ENCODE measurements at regions not wholly inside any gene's neighbourhood (a gene's known extent, or its start where the extent isn't known, plus 50 kb on each side); places are given as distances from the start of the nearest gene placed in this dataset.
"Not testable (repeated sequence)": the region's sequence is repeated elsewhere in the genome, so short reads cannot be mapped to it uniquely, and the experiment has no call there.

DNA sequence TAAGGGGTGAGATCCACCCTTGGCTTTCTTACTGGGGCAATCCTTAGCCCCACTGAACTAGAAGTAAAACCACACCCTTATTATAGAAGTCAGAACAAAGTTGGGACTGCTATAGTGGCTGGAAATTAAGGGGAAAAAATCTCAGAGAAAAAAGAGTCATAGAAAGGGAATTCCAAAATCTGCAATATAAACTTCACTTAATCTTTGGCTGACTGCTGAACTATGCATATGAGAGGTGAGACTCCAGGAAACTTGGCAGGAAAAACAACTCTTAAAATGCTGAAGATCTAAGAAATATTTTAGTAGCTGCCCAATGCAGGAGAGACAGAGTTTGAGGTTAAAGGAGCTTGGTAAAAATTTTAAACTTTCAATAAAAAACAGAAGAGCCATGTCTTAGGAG is 201.8 kb upstream of the FN1 start:
- no peak overlapping the region for H3K4me3 ChIP-seq (ENCODE audit: low read depth, low read length)
- TF ChIP-seq, protein P1, sequence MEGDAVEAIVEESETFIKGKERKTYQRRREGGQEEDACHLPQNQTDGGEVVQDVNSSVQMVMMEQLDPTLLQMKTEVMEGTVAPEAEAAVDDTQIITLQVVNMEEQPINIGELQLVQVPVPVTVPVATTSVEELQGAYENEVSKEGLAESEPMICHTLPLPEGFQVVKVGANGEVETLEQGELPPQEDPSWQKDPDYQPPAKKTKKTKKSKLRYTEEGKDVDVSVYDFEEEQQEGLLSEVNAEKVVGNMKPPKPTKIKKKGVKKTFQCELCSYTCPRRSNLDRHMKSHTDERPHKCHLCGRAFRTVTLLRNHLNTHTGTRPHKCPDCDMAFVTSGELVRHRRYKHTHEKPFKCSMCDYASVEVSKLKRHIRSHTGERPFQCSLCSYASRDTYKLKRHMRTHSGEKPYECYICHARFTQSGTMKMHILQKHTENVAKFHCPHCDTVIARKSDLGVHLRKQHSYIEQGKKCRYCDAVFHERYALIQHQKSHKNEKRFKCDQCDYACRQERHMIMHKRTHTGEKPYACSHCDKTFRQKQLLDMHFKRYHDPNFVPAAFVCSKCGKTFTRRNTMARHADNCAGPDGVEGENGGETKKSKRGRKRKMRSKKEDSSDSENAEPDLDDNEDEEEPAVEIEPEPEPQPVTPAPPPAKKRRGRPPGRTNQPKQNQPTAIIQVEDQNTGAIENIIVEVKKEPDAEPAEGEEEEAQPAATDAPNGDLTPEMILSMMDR (IDR thresholded peaks at IDR 0.05; ENCODE audit: borderline replicate concordance, insufficient read depth, low read depth, low read length) = no peak

DNA sequence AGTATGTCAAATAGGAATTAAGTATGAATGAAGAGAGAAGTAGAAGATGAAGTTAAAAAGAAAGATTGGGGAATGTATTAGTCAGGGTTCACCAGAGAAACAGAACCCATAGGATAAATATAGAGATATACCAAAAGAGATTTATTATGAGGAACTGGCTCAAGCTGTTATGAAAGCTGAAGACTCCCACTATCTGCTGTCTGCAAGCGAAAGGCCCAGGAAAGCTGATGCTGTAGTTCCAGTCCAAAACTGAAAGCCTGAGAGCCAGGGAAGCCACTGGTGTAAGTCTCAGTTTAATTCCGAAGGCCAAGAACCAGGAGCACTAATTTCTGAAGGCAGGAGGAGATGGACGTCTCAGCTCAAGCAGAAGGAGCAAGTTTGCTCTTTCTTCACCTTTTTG is 200.9 kb upstream of the FN1 start:
- TF ChIP-seq, protein P1 (IDR thresholded peaks at IDR 0.05; ENCODE audit: borderline replicate concordance, insufficient read depth, low read depth, low read length) = no peak
- no peak overlapping the region for H3K4me3 ChIP-seq (ENCODE audit: low read depth, low read length)

DNA sequence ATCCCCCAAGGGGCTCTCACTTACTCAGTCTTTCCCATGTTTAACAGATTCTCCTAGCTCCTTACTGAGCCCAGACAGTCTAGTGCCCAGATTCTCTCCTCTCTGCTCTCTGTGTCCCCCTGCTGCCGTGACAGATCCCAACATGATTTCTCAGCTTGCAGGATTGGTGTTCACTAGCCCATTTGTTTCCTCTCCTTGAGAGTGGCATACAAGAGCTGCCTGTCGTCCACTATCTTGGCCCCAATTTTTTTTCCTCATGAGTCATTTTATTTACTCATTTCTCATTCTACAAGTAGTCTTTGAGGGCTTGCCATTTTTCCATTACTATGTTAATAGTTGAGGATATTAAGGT is 199.9 kb upstream of the FN1 start:
- no peak overlapping the region for H3K4me3 ChIP-seq (ENCODE audit: low read depth, low read length)
- TF ChIP-seq, protein P1 (IDR thresholded peaks at IDR 0.05; ENCODE audit: borderline replicate concordance, insufficient read depth, low read depth, low read length) = no peak

DNA sequence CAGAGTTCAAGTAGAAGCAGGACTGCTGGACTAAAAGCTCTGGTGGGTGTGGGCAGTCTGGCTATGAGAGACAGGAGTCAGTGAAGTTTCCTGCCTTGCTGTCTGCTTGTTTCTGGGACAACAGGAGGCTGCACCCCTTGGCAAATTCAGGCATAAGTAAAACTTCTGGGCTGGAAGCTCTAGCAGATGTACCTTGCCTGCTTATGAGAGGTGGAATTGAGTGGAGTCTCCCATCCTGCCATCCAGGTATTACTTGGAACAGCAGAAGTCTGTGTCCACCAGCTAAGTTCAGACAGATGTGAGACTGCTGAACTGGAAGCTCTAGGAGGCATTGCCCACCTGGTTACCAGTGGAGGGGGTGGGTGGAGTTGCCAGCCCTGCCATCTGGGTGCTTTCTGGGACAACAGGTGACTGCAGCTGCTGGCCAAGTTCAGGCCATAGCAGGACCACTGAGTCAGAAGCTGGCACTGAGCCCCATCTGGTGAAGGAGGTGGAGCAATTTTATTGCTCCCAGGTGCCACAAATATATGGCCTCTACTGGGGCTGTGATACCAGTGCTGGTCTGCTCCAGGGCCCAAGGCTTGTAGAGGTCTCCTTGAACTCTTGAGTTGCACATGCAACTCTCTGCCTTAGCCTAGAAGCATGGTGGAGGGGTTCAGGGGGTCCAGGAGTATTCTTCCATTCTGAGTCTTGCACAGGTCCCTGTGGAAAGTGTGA is 199.4 kb upstream of the FN1 start:
- H3K4me3 ChIP-seq (ENCODE audit: low read depth, low read length) = no peak overlapping the region
- TF ChIP-seq, protein P1 (IDR thresholded peaks at IDR 0.05; ENCODE audit: borderline replicate concordance, insufficient read depth, low read depth, low read length) = no peak

DNA sequence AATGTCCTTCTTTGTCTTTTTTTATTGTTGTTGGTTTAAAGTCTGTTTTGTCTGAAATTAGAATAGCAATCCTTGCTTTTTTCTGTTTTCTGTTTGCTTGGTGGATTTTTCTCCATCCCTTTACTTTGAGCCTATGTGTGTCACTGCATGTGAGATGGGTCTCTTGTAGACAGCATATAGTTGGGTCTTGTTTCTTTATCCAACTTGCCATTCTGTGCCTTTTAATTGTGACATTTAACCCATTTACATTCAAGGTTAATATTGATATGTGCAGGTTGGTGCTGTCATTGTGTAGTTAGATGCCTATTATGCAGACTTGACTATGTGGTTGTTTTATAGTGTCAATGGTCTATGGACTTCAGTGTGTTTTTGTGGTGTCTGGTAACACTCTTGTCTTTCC is 197.5 kb upstream of the FN1 start:
- TF ChIP-seq, protein P1 (IDR thresholded peaks at IDR 0.05; ENCODE audit: borderline replicate concordance, insufficient read depth, low read depth, low read length) = no peak

DNA sequence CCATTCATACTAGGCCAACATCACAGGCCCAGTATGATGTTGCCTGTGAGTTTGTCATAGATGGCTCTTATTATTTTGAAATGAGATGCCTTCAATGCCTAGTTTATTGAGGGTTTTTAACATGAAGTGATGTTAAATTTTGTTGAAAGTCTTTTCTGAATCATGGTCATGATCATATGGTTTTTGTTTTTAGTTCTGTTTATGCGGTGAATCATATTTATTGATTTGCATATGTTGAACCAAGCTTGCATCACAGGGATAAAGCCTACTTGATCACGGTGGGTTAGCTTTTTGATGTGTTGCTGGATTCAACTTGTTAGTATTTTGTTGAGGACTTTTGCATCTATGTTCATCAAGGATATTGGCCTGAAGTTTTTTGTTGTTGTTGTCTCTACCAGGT is 195.8 kb upstream of the FN1 start:
- TF ChIP-seq, protein P1 (IDR thresholded peaks at IDR 0.05; ENCODE audit: borderline replicate concordance, insufficient read depth, low read depth, low read length) = no peak
- no peak overlapping the region for H3K4me3 ChIP-seq (ENCODE audit: low read depth, low read length)

More for the DNA sequence above, 197.5 kb upstream of the FN1 start:
- H3K4me3 ChIP-seq (ENCODE audit: low read depth, low read length) = no peak overlapping the region

DNA sequence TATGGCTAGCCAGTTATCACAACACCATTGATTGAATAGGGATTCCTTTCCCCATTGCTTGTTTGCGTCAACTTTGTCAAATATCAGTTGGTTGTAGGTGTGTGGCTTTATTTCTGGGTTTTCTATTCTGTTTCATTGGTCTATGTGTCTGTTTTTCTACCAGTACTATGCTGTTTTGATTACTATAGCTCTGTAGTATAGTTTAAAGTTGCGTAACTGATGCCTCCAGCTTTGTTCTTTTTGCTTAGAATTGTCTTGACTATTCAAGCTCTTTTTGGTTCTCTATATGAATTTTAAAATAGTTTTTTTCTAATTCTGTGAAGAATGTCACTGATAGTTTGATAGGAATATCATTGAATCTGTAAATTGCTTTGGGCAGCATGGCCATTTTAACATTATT is 194.9 kb upstream of the FN1 start:
- H3K4me3 ChIP-seq (ENCODE audit: low read depth, low read length) = not testable (repeated sequence)
